ENCODE measurements at regions not wholly inside any gene's neighbourhood (a gene's known extent, or its start where the extent isn't known, plus 50 kb on each side); places are given as distances from the start of the nearest gene placed in this dataset.

GRCh38 chr3:152970851-152971250, 135.9 kb downstream of the P2RY1 start:
- no peak overlapping the region for H2AFZ ChIP-seq (ENCODE audit: low read depth, low read length)

GRCh38 chr3:152971880-152972279, 136.9 kb downstream of the P2RY1 start:
- Histone ChIP-seq H3K27ac (ENCODE audit: low read length) (no peak overlapping the region), H3K27me3 (ENCODE audit: insufficient read depth, low read depth, low read length) (no peaks in the 10 kb centered on the region), H4K20me1 (ENCODE audit: insufficient read depth) (no peaks in the 10 kb centered on the region), H3K4me2 (ENCODE audit: low read length) (no peak overlapping the region), H3K9me2 (ENCODE audit: insufficient read depth, low read length) (no peaks in the 10 kb centered on the region), H3K9ac (ENCODE audit: low read length) (no peak overlapping the region), H3K9me3 (ENCODE audit: low read length) (no peaks in the 10 kb centered on the region), H3K36me3 (ENCODE audit: insufficient read depth, low read length) (no peaks in the 10 kb centered on the region), H3K79me2 (replicated peaks; ENCODE audit: insufficient read depth, low read length) (no peaks in the 10 kb centered on the region), H3F3A (ENCODE audit: insufficient read depth, low read length, poor library complexity, severe bottlenecking) (no peaks in the 10 kb centered on the region), H2AFZ (ENCODE audit: low read depth, low read length) (no peak overlapping the region), H3K4me3 (ENCODE audit: low read length) (no peak overlapping the region)
- TF ChIP-seq POLR2AphosphoS5 (IDR thresholded peaks at IDR 0.05) (no peak), SMC3 (conservative IDR thresholded peaks at IDR 0.05; ENCODE audit: poor library complexity) (no peak), RAD21 (conservative IDR thresholded peaks at IDR 0.05) (no peak), EZH2 (IDR thresholded peaks at IDR 0.05; ENCODE audit: borderline replicate concordance, insufficient read depth, low read length, poor library complexity, severe bottlenecking) (no peak)

More at GRCh38 chr3:152970851-152971250, 135.9 kb downstream of the P2RY1 start:
- H3K9me2 ChIP-seq (ENCODE audit: insufficient read depth, low read length) = no peaks in the 10 kb centered on the region
- H3F3A ChIP-seq (ENCODE audit: insufficient read depth, low read length, poor library complexity, severe bottlenecking) = no peaks in the 10 kb centered on the region
- H3K79me2 ChIP-seq (replicated peaks; ENCODE audit: insufficient read depth, low read length) = no peaks in the 10 kb centered on the region
- H3K27me3 ChIP-seq (ENCODE audit: insufficient read depth, low read depth, low read length) = no peaks in the 10 kb centered on the region
- no peak overlapping the region for H3K27ac ChIP-seq (ENCODE audit: low read length)
- H3K4me2 ChIP-seq (ENCODE audit: low read length) = no peak overlapping the region
- H3K9ac ChIP-seq (ENCODE audit: low read length) = no peak overlapping the region
- no peaks in the 10 kb centered on the region for H3K9me3 ChIP-seq (ENCODE audit: low read length)
- no peak overlapping the region for H3K4me3 ChIP-seq (ENCODE audit: low read length)
- no peaks in the 10 kb centered on the region for H4K20me1 ChIP-seq (ENCODE audit: insufficient read depth)
- H3K36me3 ChIP-seq (ENCODE audit: insufficient read depth, low read length) = no peaks in the 10 kb centered on the region
- no peak for TF ChIP-seq MXI1 (conservative IDR thresholded peaks at IDR 0.05; ENCODE audit: poor library complexity, severe bottlenecking)
- TF ChIP-seq POLR2AphosphoS5 (IDR thresholded peaks at IDR 0.05) = no peak

- Histone ChIP-seq H3K27me3 (ENCODE audit: insufficient read depth, low read depth, low read length) (no peaks in the 10 kb centered on the region), H4K20me1 (ENCODE audit: insufficient read depth) (no peaks in the 10 kb centered on the region), H3K36me3 (ENCODE audit: insufficient read depth, low read length) (no peaks in the 10 kb centered on the region), H3K4me3 (ENCODE audit: low read length) (no peak overlapping the region), H3K79me2 (replicated peaks; ENCODE audit: insufficient read depth, low read length) (no peaks in the 10 kb centered on the region), H3K9me2 (ENCODE audit: insufficient read depth, low read length) (no peaks in the 10 kb centered on the region), H3K9me3 (ENCODE audit: low read length) (no peaks in the 10 kb centered on the region), H3F3A (ENCODE audit: insufficient read depth, low read length, poor library complexity, severe bottlenecking) (no peaks in the 10 kb centered on the region), H3K9ac (ENCODE audit: low read length) (no peak overlapping the region), H3K4me2 (ENCODE audit: low read length) (no peak overlapping the region), H2AFZ (ENCODE audit: low read depth, low read length) (no peak overlapping the region), H3K27ac (ENCODE audit: low read length) (no peak overlapping the region)
- no peak for TF ChIP-seq EP300 (conservative IDR thresholded peaks at IDR 0.05; ENCODE audit: poor library complexity, severe bottlenecking)
- no peak for TF ChIP-seq MXI1 (conservative IDR thresholded peaks at IDR 0.05; ENCODE audit: poor library complexity, severe bottlenecking)
- TF ChIP-seq SMC3 (conservative IDR thresholded peaks at IDR 0.05; ENCODE audit: poor library complexity) = no peak
- TF ChIP-seq TAF1 (IDR thresholded peaks at IDR 0.05; ENCODE audit: low read depth) = no peak
- TF ChIP-seq RAD21 (conservative IDR thresholded peaks at IDR 0.05) = no peak
- no peak for TF ChIP-seq EZH2 (IDR thresholded peaks at IDR 0.05; ENCODE audit: borderline replicate concordance, insufficient read depth, low read length, poor library complexity, severe bottlenecking)
- TF ChIP-seq REST (IDR thresholded peaks at IDR 0.05; ENCODE audit: borderline replicate concordance) = no peak
- no peak for TF ChIP-seq CTCF (IDR thresholded peaks at IDR 0.05; ENCODE audit: poor library complexity, severe bottlenecking)
These were observed 138.6 kb downstream of the P2RY1 start for GRCh38 chr3:152973575-152973974.
